ENCODE measurements at regions not wholly inside any gene's neighbourhood (a gene's known extent, or its start where the extent isn't known, plus 50 kb on each side); places are given as distances from the start of the nearest gene placed in this dataset.

- TF ChIP-seq, protein P1, sequence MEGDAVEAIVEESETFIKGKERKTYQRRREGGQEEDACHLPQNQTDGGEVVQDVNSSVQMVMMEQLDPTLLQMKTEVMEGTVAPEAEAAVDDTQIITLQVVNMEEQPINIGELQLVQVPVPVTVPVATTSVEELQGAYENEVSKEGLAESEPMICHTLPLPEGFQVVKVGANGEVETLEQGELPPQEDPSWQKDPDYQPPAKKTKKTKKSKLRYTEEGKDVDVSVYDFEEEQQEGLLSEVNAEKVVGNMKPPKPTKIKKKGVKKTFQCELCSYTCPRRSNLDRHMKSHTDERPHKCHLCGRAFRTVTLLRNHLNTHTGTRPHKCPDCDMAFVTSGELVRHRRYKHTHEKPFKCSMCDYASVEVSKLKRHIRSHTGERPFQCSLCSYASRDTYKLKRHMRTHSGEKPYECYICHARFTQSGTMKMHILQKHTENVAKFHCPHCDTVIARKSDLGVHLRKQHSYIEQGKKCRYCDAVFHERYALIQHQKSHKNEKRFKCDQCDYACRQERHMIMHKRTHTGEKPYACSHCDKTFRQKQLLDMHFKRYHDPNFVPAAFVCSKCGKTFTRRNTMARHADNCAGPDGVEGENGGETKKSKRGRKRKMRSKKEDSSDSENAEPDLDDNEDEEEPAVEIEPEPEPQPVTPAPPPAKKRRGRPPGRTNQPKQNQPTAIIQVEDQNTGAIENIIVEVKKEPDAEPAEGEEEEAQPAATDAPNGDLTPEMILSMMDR (conservative IDR thresholded peaks at IDR 0.05), result no peak
- no peak for TF ChIP-seq EZH2 (IDR thresholded peaks at IDR 0.05; ENCODE audit: low read depth)
Measured at GRCh38 chr12:79522257-79522988, 168.3 kb downstream of the PAWR start.

Measured in PC-9 (cell line).